B cell (primary cell): ENCODE measurements at regions not wholly inside any gene's neighbourhood (a gene's known extent, or its start where the extent isn't known, plus 50 kb on each side); places are given as distances from the start of the nearest gene placed in this dataset.

Source experiments
- ATAC-seq: fragments of 200-7000 bp; cut with Tn5 transposase; one replicate; pipeline ENCODE4 v1.10.0; 2021; ENCODE audit warnings: low read depth, mild to moderate bottlenecking, moderate number of reproducible peaks, moderate library complexity
- CTCF ChIA-PET: fragments of 350-600 bp; sonication (Branson Sonifier 250); formaldehyde crosslinking; loops from one replicate; lab custom pipeline; 2021; ENCODE audit warnings: antibody characterized with exemption, inconsistent platforms; lab: Charles Lee
- POLR2A ChIA-PET: fragments of 350-600 bp; sonication (Branson Sonifier 250); formaldehyde crosslinking; loops from one replicate; lab custom pipeline; 2021; ENCODE audit warnings: antibody characterized with exemption; lab: Charles Lee
- DNase-seq: peaks from one replicate; pipeline ENCODE4 v3.0.0; 2013
- H2AFZ ChIP-seq: 2 replicates; pipeline ENCODE4 v1.6.1; 2012; ENCODE audit warnings: mild to moderate bottlenecking, low read depth, low read length; ENCODE audit not compliant: insufficient read depth, poor library complexity, severe bottlenecking
- H3K27ac ChIP-seq, 2 donors: 1 replicate in 1 of 2; 2 replicates in 1 of 2; pipeline ENCODE4 v1.5.1; 2012 to 2013; ENCODE audit warnings: low read length in 2 of 2, mild to moderate bottlenecking in 2 of 2, moderate library complexity in 1 of 2
- H3K27me3 ChIP-seq, 4 experiments: fragments of 200-600 bp in 1 of 4; sonication (generic) in 1 of 4; replicated peaks in 1 of 4; 1 replicate in 2 of 4; 2 replicates in 2 of 4; pipeline versions ENCODE4 v1.6.1 to v1.7.0; 2013 to 2016; ENCODE audit warnings: low read length in 3 of 4, mild to moderate bottlenecking in 2 of 4, mixed read lengths in 1 of 4, moderate library complexity in 1 of 4; ENCODE audit not compliant: insufficient read depth in 4 of 4, control insufficient read depth in 3 of 4; ENCODE audit errors: control extremely low read depth in 1 of 4
- H3K36me3 ChIP-seq, 2 experiments: replicated peaks in 1 of 2; 1 replicate in 1 of 2; 2 replicates in 1 of 2; pipeline versions ENCODE4 v1.6.1 to v1.7.1; 2013; ENCODE audit warnings: low read length in 1 of 2; ENCODE audit not compliant: insufficient read depth in 2 of 2, control insufficient read depth in 1 of 2; ENCODE audit errors: control extremely low read depth in 1 of 2, extremely low read depth in 1 of 2
- H3K4me1 ChIP-seq, 2 donors: fragments of 200-600 bp in 1 of 2; sonication (generic) in 1 of 2; 1 replicate in 1 of 2; 2 replicates in 1 of 2; pipeline versions ENCODE4 v1.5.1 to v1.6.1; 2013 to 2017; ENCODE audit warnings: low read length in 2 of 2; ENCODE audit not compliant: control insufficient read depth in 2 of 2, insufficient read depth in 2 of 2
- H3K4me2 ChIP-seq: replicated peaks from 2 replicates; pipeline ENCODE3; 2012; ENCODE audit warnings: mild to moderate bottlenecking, low read depth, low read length; ENCODE audit not compliant: poor library complexity, severe bottlenecking
- H3K4me3 ChIP-seq, 5 experiments: fragments of 200-600 bp in 1 of 5; sonication (generic) in 1 of 5; 1 replicate in 3 of 5; 2 replicates in 2 of 5; pipeline versions ENCODE4 v1.5.1 to v1.7.0; 2011 to 2016; ENCODE audit warnings: low read length in 4 of 5, mild to moderate bottlenecking in 4 of 5, low read depth in 2 of 5, control low read depth in 1 of 5, moderate library complexity in 1 of 5; ENCODE audit not compliant: insufficient read depth in 1 of 5; ENCODE audit errors: control extremely low read depth in 1 of 5, extremely low read depth in 1 of 5
- H3K79me2 ChIP-seq: fragments of 200-600 bp; sonication (generic); one replicate; pipeline ENCODE4 v1.6.0; 2016; ENCODE audit warnings: low read length; ENCODE audit not compliant: control insufficient read depth, insufficient read depth
- H3K9ac ChIP-seq: fragments of 200-600 bp; sonication (generic); 2 replicates; pipeline ENCODE4 v1.6.1; 2017; ENCODE audit warnings: mild to moderate bottlenecking, low read length, moderate library complexity
- H3K9me3 ChIP-seq, 3 donors: one replicate each; pipeline versions ENCODE4 v1.6.1 to v1.7.1; 2013; ENCODE audit warnings: low read length in 2 of 3; ENCODE audit not compliant: control insufficient read depth in 2 of 3, insufficient read depth in 1 of 3; ENCODE audit errors: control extremely low read depth in 1 of 3
- H4K20me1 ChIP-seq: 2 replicates; pipeline ENCODE4 v1.6.0; 2012; ENCODE audit warnings: mild to moderate bottlenecking, low read length; ENCODE audit not compliant: insufficient read depth, control insufficient read depth, poor library complexity, severe bottlenecking
- H3K27ac Mint-ChIP-seq: one replicate; pipeline ENCODE4 v1.8.0; 2021; ENCODE audit warnings: mixed read lengths
- H3K27me3 Mint-ChIP-seq: one replicate; pipeline ENCODE4 v1.8.0; 2021; ENCODE audit warnings: mixed read lengths
- H3K4me1 Mint-ChIP-seq: one replicate; pipeline ENCODE4 v1.8.0; 2021; ENCODE audit warnings: mixed read lengths
- H3K4me3 Mint-ChIP-seq: one replicate; pipeline ENCODE4 v1.8.0; 2021; ENCODE audit warnings: mixed read lengths
- H3K9me3 Mint-ChIP-seq: one replicate; pipeline ENCODE4 v1.8.0; 2022; ENCODE audit warnings: mixed read lengths; ENCODE audit not compliant: insufficient read depth
- EZH2 ChIP-seq: IDR thresholded peaks from 2 replicates; pipeline ENCODE4 v1.6.1; 2012; ENCODE audit warnings: borderline replicate concordance, low read depth, mild to moderate bottlenecking, moderate library complexity, low read length; ENCODE audit not compliant: insufficient read depth, poor library complexity, severe bottlenecking
- WGBS: methylation state at CpG from one replicate; pipeline ENCODE4 v1.1.5; 2013; ENCODE audit warnings: missing lambda C conversion rate; ENCODE audit not compliant: insufficient coverage; 5-methylcytosine and 5-hydroxymethylcytosine counted together
- intact Hi-C: fragments of 100-400 bp; cut with micrococcal nuclease; formaldehyde crosslinking; loops from one replicate; pipeline ENCODE4 v1.10.0; 2022
- TF ChIP-seq, protein P1 (sequence below): fragments of 200-600 bp; IDR thresholded peaks from one replicate; pipeline ENCODE4 v1.8.0; 2022; ENCODE audit warnings: antibody characterized with exemption, mild to moderate bottlenecking

DNA sequence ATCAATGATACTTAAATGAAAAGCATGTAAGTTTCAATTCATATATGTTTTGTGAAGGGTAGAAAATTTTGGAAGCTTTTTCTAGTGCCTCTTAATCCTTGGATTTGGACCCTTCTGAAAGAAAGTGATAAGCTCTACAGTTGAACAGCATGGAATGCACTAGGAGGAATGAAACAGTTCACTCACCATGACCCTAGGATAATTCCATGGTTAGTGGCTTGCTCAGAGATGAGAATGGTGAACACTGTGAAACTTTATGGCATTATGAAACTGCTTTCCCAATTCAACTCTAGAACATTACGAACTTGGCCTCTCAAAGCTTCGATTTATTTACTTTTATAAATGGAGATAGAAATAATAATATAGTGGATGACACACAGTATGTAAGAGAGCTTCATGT, 88.9 kb upstream of the FAT4 start:
- ChIA-PET POLR2A (no interaction called here), CTCF (no interaction called here)
- H3K4me1 ChIP-seq = no peaks in the 10 kb centered on the region
- H2AFZ ChIP-seq = no peak overlapping the region
- Mint-ChIP-seq H3K4me3 (no peak overlapping the region), H3K4me1 (no peaks in the 10 kb centered on the region), H3K27ac (no peak overlapping the region), H3K9me3 (no peaks in the 10 kb centered on the region), H3K27me3 (no peaks in the 10 kb centered on the region)
- H3K27ac ChIP-seq = no peak overlapping the region
- TF ChIP-seq EZH2 = no peak
- TF ChIP-seq, protein P1, sequence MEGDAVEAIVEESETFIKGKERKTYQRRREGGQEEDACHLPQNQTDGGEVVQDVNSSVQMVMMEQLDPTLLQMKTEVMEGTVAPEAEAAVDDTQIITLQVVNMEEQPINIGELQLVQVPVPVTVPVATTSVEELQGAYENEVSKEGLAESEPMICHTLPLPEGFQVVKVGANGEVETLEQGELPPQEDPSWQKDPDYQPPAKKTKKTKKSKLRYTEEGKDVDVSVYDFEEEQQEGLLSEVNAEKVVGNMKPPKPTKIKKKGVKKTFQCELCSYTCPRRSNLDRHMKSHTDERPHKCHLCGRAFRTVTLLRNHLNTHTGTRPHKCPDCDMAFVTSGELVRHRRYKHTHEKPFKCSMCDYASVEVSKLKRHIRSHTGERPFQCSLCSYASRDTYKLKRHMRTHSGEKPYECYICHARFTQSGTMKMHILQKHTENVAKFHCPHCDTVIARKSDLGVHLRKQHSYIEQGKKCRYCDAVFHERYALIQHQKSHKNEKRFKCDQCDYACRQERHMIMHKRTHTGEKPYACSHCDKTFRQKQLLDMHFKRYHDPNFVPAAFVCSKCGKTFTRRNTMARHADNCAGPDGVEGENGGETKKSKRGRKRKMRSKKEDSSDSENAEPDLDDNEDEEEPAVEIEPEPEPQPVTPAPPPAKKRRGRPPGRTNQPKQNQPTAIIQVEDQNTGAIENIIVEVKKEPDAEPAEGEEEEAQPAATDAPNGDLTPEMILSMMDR = no peak
- H3K36me3 ChIP-seq = no peaks in the 10 kb centered on the region
- no peak overlapping the region for H3K4me2 ChIP-seq
- H3K4me3 ChIP-seq = no peak overlapping the region
- DNase-seq = no peak
- no peaks in the 10 kb centered on the region for H3K79me2 ChIP-seq
- no peaks in the 10 kb centered on the region for H3K27me3 ChIP-seq
- H4K20me1 ChIP-seq = no peaks in the 10 kb centered on the region
- no CpG with 5 or more reads among the region's 2 CpGs for WGBS
- intact Hi-C loops = no loop called here
- no peak overlapping the region for H3K9ac ChIP-seq
- H3K9me3 ChIP-seq = peaks cover 0 to 7% (median 0%) of the 10 kb centered on the region in 3 donors
- ATAC-seq = no peak

GRCh38 chr4:125200556-125200955, 114.2 kb upstream of the FAT4 start:
- no peak overlapping the region for H3K4me2 ChIP-seq

More at GRCh38 chr4:125200556-125200955, 114.2 kb upstream of the FAT4 start:
- H3K27ac ChIP-seq = no peak overlapping the region
- H3K4me1 ChIP-seq = no peaks in the 10 kb centered on the region
- H3K9me3 ChIP-seq = no peaks in the 10 kb centered on the region
- no peaks in the 10 kb centered on the region for H3K36me3 ChIP-seq
- ATAC-seq (no peak), DNase-seq (no peak)
- intact Hi-C loops = no loop called here
- no peak overlapping the region for H2AFZ ChIP-seq
- ChIA-PET POLR2A (no interaction called here), CTCF (no interaction called here)
- no peak overlapping the region for H3K4me3 Mint-ChIP-seq
- H3K4me3 ChIP-seq = no peak overlapping the region
- no CpG with 5 or more reads among the region's 1 CpG for WGBS
- H3K27me3 Mint-ChIP-seq = no peaks in the 10 kb centered on the region
- H4K20me1 ChIP-seq = no peaks in the 10 kb centered on the region
- H3K79me2 ChIP-seq = no peaks in the 10 kb centered on the region
- H3K27ac Mint-ChIP-seq = no peak overlapping the region
- H3K9ac ChIP-seq = no peak overlapping the region
- H3K27me3 ChIP-seq = no peaks in the 10 kb centered on the region
- TF ChIP-seq, protein P1 = no peak
- TF ChIP-seq EZH2 = no peak
- no peaks in the 10 kb centered on the region for H3K4me1 Mint-ChIP-seq
- H3K9me3 Mint-ChIP-seq = peaks cover 6% of the 10 kb centered on the region
